GDM1 (cell line): ENCODE measurements at regions not wholly inside any gene's neighbourhood (a gene's known extent, or its start where the extent isn't known, plus 50 kb on each side); places are given as distances from the start of the nearest gene placed in this dataset.

Source experiments
- DNase-seq: peaks from one replicate; lab custom pipeline; 2025; lab: John Stamatoyannopoulos, UW

DNA sequence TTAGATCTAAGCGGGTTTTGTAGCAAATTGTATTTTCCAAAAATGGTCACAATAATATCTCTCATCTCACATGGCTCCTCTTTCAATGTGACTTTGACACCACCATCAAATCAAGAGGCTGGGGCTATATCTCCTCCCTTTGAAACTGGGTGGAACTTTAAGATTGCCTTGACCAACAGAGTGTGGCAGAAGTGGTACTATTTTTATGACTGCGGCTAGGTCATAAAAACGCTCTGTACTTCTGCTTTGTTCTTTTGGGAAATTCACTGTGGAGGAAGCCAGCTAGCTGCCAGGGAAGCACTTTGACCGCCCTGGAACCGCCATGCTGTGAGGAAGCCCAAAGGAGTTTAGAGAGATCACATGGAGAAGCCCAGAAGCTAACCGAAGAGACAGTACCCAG is 50.7 kb upstream of the ACOT11 start:
- DNase-seq, result no peak

GRCh38 chr1:54495954-54496353 is 52.1 kb upstream of the ACOT11 start:
- DNase-seq, result no peak

GRCh38 chr1:54493608-54494007 is 54.4 kb upstream of the ACOT11 start:
- peak; percentile 9 for DNase-seq

- no peak for DNase-seq
These were observed 57.4 kb upstream of the ACOT11 start for GRCh38 chr1:54490361-54491248.

DNA sequence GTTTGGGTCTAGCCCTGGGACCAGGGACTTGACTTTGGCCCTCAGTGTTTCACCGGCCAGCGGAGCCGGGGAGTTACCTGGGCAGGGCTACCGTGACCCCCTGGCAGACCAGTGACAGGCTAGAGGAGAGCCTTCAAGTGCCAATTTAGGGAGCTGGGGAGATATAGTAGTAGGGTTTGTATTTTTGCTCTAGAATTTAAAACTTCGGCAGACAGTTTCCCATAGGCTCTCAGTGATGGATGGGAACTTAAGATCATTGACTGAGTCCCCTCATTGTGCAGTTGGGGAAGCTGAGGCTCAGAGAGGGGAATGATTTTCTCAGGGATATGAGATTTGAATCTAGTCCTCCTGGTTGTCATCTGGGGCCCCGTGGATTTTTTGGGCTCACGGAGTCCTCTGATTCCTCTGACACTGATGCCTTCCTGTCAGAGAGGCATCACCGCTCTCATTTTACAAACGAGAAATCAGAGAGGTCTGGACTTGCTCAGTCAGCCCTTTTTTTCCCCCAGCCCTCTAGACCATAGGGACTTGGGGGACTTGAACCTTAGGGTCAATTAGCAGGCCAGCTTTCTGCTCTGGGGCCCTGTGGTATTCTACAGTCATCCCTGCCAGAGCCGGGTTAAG is 58.3 kb upstream of the ACOT11 start:
- DNase-seq, result no peak

DNA sequence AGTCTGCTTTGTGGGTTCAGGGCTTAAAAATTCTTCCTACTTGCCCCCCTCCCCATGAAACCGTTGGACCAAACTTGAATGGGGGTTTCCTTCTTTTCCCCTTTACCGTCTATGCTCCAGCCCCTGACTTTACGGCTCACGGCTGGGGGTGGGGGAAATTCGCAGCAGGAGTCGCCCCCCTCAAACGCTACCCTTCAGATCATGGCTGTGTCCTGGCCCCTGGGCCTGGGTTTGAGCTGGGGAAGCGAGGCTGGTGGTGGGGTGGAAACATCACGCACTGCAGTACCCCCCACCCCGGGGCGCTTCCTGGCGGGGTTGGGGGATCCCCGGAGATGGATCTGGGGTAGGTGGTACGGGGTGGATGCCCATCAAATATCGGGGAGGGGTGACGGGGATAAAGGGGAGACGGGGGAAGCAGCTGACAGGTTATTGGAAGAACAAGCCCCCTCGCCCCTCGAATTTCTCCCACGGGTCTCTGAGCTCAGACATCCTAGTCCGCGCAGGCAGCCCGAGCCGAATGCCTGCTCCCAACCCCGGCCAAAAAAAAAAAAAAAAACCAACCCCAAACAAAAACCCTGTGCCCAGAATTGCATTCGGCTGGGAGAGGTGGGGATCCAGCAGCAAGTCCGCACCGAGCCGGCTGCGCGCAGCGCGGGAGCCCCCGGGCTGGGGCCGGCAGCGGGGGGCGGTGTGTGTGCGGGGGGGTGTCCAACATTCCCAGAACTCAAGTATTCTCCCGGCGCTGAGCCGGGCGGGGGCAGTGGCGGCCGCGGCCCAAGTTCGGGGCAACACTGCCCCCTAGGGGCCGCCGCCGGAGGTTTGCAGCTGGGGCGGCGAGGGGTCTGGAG is 59.0 kb upstream of the ACOT11 start:
- DNase-seq, result peak; percentile 61

DNA sequence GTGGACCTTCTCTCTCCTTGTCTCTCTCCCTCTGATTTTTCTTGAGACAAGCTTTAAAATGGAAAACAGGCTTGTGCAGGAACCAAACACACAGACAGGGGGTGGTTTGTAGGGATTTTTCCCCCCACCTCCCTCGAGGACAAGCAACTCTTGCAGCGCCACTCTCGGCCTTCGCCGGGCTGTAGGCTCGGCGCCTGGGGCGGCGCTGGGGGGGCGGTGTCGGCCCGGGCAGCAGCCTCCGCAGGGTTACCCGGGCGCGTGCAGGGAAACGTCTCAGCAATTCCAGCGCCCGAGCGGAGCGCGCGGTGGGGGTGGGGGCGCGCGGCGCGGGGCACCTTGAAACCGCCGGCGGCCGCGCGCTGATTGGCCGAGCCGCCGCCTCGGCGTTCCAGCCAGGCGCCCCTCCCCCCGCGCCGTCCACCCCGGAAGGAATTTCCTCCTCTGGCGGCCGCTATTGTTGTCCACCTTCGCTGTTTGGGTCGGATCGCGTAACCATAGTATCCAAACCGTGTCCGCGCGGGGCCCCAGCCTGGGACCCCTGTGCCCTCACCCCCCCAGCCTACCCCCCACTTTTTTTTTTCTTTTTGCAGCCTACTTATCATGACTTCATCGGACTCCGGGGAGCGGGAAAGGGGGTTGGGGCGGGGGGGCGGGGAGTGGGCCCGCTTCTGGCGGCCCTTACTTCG is 59.8 kb upstream of the ACOT11 start:
- peak; percentile 83 for DNase-seq

DNA sequence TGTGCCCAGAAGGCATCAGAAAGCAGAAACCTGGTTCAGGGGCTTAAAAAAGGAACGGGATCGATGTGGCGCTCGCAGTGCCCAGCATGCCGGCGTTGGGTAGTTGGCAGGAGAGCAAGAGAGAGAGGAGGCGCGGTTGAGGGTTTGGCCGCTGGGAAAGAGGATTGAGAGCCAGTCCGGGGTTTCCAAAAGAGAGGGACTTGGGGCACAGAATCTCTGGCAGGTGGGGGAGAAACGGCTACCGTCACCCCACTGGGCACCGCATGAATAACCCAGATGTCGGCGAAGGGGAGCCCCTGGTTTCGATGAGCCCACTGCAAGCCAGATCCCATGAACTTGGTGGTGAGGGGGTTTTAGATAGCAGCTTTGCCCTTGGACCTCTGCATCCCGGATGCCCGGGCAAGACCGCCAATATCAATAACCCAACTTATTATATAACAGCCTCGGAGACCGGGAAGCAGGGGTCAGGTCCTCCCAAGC is 60.4 kb upstream of the ACOT11 start:
- no peak for DNase-seq

GRCh38 chr1:54486907-54487306 is 61.1 kb upstream of the ACOT11 start:
- DNase-seq, result no peak

GRCh38 chr1:54485416-54485815 is 62.6 kb upstream of the ACOT11 start:
- DNase-seq, result peak; percentile 20

GRCh38 chr1:54483875-54484437 is 64.1 kb upstream of the ACOT11 start:
- no peak for DNase-seq

- no peak for DNase-seq
These were observed 66.7 kb upstream of the ACOT11 start for GRCh38 chr1:54481201-54481884.

GRCh38 chr1:54480525-54480848 is 67.5 kb upstream of the ACOT11 start:
- no peak for DNase-seq

- DNase-seq, result no peak
These were observed 68.0 kb upstream of the ACOT11 start for GRCh38 chr1:54479841-54480524.

- DNase-seq, result no peak
These were observed 68.8 kb upstream of the ACOT11 start for GRCh38 chr1:54479251-54479650.

GRCh38 chr1:54477153-54477561 is 70.9 kb upstream of the ACOT11 start:
- peak; percentile 27 for DNase-seq

DNA sequence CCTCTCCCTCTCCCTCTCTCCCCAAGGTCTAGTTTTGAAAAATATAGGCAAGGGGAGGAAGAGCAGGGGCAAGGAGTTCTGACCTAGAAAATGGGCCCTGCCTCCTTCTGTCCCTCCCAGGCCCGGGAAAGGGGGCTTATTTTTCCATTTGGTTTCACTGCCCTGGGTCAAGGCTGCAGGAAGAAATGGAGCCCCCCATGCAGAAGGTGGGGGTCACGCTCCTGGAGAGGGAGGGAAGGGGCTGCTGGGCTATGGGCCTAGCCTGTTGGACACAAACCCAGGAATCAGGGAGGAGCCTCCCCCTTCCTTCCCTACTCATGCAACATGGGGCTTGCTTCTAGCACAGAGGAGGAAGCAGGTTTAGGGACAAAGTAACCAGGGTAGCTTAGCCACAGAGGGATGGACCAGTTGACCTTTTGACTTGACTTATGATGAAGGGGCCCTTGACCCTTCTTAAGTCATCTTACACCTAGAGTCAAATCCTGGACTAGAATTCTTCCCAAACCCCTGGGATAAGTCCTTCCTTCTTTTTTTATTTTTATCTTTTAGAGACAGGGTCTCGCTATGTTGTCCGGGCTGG is 70.4 kb upstream of the SSBP3 start:
- DNase-seq, result no peak

DNA sequence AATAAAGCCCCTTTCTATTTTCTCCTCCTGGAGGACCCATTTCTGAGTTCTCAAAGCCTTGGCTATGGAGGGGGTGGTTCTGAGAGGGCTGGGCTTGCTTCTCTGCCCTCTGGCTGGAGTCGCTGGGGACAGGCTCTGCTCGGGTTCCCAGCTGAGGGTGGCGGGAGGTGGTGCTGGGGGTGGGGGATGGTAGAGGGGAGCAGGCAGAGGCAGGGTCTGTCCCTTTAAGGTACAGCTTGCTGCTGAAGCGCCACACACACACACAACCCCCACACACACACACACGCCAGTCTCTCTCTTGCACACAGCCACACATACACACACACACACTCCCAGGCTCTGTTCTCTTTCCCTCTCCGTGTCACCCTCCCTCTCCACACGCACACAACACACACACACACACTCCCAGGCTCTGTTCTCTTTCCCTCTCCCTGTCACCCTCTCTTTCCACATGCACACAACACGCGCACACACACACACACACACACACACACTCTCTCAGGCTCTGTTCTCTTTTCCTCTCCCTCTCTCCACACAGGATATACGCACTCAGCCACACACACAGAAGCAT is 69.8 kb upstream of the SSBP3 start:
- DNase-seq, result peak; percentile 28

DNA sequence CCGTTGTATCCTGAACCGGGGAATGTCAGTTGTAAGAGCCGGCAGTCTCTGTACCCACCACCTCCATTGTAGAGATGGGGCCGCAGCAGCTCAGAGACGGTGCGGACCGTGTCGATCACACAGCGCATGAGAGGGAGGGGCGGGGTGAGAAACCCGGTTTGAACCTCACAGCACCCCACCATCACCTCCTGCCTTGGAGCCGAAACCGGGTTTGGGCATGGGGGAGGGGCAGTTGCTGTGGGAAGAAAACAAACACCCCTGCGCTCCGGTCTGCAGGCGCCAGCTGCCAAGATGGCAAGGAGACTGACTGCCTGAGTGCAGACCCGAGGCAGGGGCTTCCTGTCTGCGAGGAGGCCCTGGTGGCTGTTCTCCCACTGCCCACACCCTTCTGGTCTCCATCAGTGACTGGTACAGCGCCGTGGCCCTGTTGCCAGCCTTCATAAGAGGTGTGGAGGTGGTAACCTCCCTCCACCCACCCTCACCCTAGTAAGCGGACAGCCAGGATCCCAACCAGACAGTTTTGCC is 69.2 kb upstream of the SSBP3 start:
- no peak for DNase-seq
